Kidney (tissue), 13 donors: ENCODE measurements at regions not wholly inside any gene's neighbourhood (a gene's known extent, or its start where the extent isn't known, plus 50 kb on each side); places are given as distances from the start of the nearest gene placed in this dataset.
A peak's percentile ranks its signal among the peaks of the same experiment; 100 is the strongest.
"Not testable (repeated sequence)": the region's sequence is repeated elsewhere in the genome, so short reads cannot be mapped to it uniquely, and the experiment has no call there.

Experiments
- DNase-seq, 5 donors: peaks; one replicate each; pipeline ENCODE4 v3.0.0-alpha.2; 2013 to 2020
- FAIRE-seq: peaks from 2 replicates; lab custom pipeline; 2012; peaks lifted over from hg19 to GRCh38; lab: Jason Lieb, UNC
- H3K27ac ChIP-seq, 2 donors: one replicate each; pipeline ENCODE4 v1.7.0; 2013; ENCODE audit warnings: low read depth in 2 of 2, low read length in 2 of 2, inconsistent platforms in 1 of 2
- H3K27me3 ChIP-seq: one replicate; pipeline ENCODE4 v1.7.1; 2013; ENCODE audit warnings: low read length, inconsistent platforms; ENCODE audit not compliant: control insufficient read depth, insufficient read depth
- H3K36me3 ChIP-seq, 3 donors: one replicate each; pipeline versions ENCODE4 v1.7.0 to v1.7.1; 2013; ENCODE audit warnings: low read length in 3 of 3, control low read depth in 1 of 3, inconsistent platforms in 1 of 3; ENCODE audit not compliant: insufficient read depth in 3 of 3, control insufficient read depth in 2 of 3
- H3K4me1 ChIP-seq, 3 donors: one replicate each; pipeline versions ENCODE4 v1.7.0 to v1.7.1; 2013; ENCODE audit warnings: low read length in 3 of 3, inconsistent platforms in 1 of 3, low read depth in 1 of 3; ENCODE audit not compliant: control insufficient read depth in 2 of 3, insufficient read depth in 2 of 3
- H3K4me3 ChIP-seq, 3 donors: one replicate each; pipeline versions ENCODE4 v1.7.0 to v1.8.1; 2013; ENCODE audit warnings: low read length in 3 of 3, control low read depth in 1 of 3, inconsistent platforms in 1 of 3
- H3K9ac ChIP-seq, 3 donors: one replicate each; pipeline versions ENCODE4 v1.7.0 to v1.7.1; 2013; ENCODE audit warnings: low read length in 3 of 3, control low read depth in 1 of 3, inconsistent platforms in 1 of 3
- H3K9me3 ChIP-seq, 3 donors: one replicate each; pipeline versions ENCODE4 v1.7.0 to v1.7.1; 2013; ENCODE audit warnings: low read length in 3 of 3, control low read depth in 1 of 3, inconsistent platforms in 1 of 3; ENCODE audit not compliant: control insufficient read depth in 2 of 3, insufficient read depth in 1 of 3
- intact Hi-C: fragments of 100-400 bp; cut with DNase I; formaldehyde crosslinking; loops from one replicate; pipeline ENCODE4 v1.11.1; 2022
- TF ChIP-seq, protein P1 (sequence below): IDR thresholded peaks from 3 replicates; pipeline ENCODE4 v1.5.1; 2012; ENCODE audit warnings: mild to moderate bottlenecking, moderate library complexity, borderline replicate concordance; ENCODE audit not compliant: insufficient read depth; ENCODE audit errors: extremely low read depth
- donor health status: control.
- donor health status: control.
- donor health status: control.
- donor health status: control.
- donor health status: control.
- donor health status: DM: yes; HTN: yes; CAD: no.
- donor health status: Normal renal cell carcinoma (clear cell type).

DNA sequence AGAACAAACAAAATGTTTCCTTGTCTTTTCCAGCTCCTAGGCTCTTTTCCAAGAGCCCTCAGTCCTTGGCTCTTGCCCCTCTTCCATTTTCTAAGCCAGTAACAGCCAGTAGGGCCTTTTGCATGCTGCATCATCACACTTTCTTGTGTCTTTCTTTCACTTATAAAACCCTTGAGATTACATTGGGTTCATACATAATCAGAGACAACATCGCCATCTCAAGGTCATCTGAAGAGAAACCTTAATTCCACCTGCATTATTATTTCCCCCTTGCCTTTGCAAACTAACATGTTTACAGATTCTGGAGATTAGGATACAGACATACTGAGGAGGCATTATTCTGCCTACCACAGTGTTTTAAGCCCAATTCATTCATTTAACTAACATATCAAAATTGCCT is 697.3 kb downstream of the TRIB2 start:
- H3K36me3 ChIP-seq = no peaks in the 10 kb centered on the region
- no peak overlapping the region for H3K27ac ChIP-seq
- H3K9ac ChIP-seq = no peak overlapping the region
- H3K27me3 ChIP-seq = no peaks in the 10 kb centered on the region
- FAIRE-seq = no peak
- H3K4me3 ChIP-seq = no peak overlapping the region
- no peaks in the 10 kb centered on the region for H3K9me3 ChIP-seq
- DNase-seq = peak in 1 of 5 donors; percentile 2
- no peaks in the 10 kb centered on the region for H3K4me1 ChIP-seq
- intact Hi-C loops = no loop called here
- TF ChIP-seq, protein P1, sequence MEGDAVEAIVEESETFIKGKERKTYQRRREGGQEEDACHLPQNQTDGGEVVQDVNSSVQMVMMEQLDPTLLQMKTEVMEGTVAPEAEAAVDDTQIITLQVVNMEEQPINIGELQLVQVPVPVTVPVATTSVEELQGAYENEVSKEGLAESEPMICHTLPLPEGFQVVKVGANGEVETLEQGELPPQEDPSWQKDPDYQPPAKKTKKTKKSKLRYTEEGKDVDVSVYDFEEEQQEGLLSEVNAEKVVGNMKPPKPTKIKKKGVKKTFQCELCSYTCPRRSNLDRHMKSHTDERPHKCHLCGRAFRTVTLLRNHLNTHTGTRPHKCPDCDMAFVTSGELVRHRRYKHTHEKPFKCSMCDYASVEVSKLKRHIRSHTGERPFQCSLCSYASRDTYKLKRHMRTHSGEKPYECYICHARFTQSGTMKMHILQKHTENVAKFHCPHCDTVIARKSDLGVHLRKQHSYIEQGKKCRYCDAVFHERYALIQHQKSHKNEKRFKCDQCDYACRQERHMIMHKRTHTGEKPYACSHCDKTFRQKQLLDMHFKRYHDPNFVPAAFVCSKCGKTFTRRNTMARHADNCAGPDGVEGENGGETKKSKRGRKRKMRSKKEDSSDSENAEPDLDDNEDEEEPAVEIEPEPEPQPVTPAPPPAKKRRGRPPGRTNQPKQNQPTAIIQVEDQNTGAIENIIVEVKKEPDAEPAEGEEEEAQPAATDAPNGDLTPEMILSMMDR = no peak

DNA sequence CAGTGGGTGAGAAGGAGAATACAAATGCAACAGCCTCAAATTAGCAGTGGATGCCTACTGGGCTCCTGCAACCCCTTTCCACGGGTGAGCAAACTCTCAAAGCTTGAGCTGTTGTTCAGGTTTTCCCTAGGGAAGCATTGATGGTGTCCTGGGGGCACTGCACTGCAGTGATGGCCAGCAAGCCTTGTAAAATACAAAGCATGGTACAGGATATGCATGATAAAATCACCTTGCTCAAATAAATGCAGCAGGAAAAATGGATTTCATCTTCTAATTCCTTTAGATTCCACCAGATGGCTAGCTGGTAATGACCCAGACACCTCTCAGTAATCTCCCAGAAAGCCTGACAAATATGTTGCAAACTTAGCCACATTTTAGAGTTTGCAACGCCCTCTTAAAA is 698.2 kb downstream of the TRIB2 start:
- Histone ChIP-seq H3K9ac (no peak overlapping the region), H3K27ac (no peak overlapping the region), H3K36me3 (no peaks in the 10 kb centered on the region), H3K4me3 (no peak overlapping the region), H3K9me3 (no peaks in the 10 kb centered on the region), H3K4me1 (no peaks in the 10 kb centered on the region), H3K27me3 (no peaks in the 10 kb centered on the region)
- no peak for FAIRE-seq
- no peak for DNase-seq
- intact Hi-C loops = no loop called here
- TF ChIP-seq, protein P1 = no peak

DNA sequence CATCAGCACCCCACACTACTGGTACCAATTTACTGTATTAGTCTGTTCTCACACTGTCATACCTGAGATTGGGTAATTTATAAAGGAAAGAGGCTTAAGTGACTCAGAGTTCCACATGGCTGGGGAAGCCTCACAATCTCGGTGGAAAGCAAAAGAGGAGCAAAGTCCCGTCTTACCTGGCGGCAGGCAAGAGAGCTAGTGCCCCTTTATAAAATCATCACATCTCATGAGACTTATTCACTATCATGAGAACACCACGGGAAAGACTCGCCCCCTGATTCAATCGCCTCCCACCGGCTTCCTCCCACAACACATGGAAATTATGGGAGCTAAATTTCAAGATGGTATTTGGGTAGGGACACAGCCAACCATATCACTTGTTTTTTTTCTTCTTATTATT is 717.2 kb downstream of the TRIB2 start:
- FAIRE-seq (no peak), DNase-seq (no peak)
- Histone ChIP-seq H3K9me3 (no peaks in the 10 kb centered on the region), H3K27me3 (no peaks in the 10 kb centered on the region), H3K36me3 (no peaks in the 10 kb centered on the region), H3K4me3 (no peak overlapping the region), H3K27ac (no peak overlapping the region), H3K4me1 (no peaks in the 10 kb centered on the region), H3K9ac (no peak overlapping the region)
- TF ChIP-seq, protein P1 = no peak
- intact Hi-C loops = no loop called here

DNA sequence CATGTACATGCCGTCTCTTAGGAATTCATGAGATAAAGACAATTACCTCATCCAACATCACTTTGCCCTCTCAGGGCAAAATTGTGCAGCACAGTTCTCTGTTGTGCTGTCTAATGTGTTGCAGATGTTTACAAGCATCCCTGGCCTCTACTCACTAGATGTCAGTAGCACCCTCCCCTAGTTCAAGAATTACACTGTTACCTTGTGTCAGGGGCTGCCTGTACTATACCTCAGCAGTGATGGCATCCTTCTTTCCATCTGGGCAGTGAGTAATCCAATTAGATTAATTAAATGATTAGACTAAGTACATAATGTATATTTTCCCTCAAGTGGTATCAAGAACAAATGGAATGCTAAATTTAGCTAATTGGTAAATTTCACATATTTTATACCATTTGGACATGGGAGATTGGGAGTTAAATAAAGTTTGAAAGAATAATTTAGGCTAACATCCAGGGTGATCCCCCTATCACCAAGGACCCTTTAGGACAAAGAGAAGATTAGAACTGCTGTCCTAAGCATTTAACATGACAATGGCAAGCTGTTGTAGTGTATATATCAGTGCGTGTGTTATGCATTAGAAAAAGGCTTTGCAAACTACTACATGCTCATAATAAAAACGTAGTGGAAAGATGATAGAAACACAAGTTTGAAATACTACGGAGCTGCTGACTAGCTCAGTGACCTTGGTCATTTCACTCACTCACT is 727.0 kb downstream of the TRIB2 start:
- H3K9ac ChIP-seq, intact Hi-C loops, H3K27me3 ChIP-seq, H3K4me3 ChIP-seq, H3K9me3 ChIP-seq, H3K27ac ChIP-seq, H3K4me1 ChIP-seq, DNase-seq, H3K36me3 ChIP-seq, FAIRE-seq: not testable (repeated sequence)
